RWPE2 (cell line): ENCODE measurements at regions not wholly inside any gene's neighbourhood (a gene's known extent, or its start where the extent isn't known, plus 50 kb on each side); places are given as distances from the start of the nearest gene placed in this dataset.
A peak's percentile ranks its signal among the peaks of the same experiment; 100 is the strongest.

Experiments used
- ATAC-seq: fragments of 200-7000 bp; cut with Tn5 transposase; 3 replicates; pipeline ENCODE4 v1.9.1; 2021; ENCODE audit warnings: low read depth
- DNase-seq: peaks from one replicate; pipeline ENCODE4 v3.0.0-alpha.2; 2020; ENCODE audit warnings: low spot score
- H3K27ac ChIP-seq: fragments of 450-650 bp; 2 replicates; pipeline ENCODE4 v1.5.1; 2017; ENCODE audit warnings: mild to moderate bottlenecking; ENCODE audit not compliant: poor library complexity, severe bottlenecking
- H3K27me3 ChIP-seq: fragments of 250-450 bp; sonication (Bioruptor Pico); 2 replicates; pipeline ENCODE4 v1.5.1; 2021; ENCODE audit warnings: mild to moderate bottlenecking, moderate library complexity; ENCODE audit not compliant: insufficient read depth, poor library complexity, severe bottlenecking
- H3K36me3 ChIP-seq: fragments of 250-450 bp; sonication (Bioruptor Pico); 2 replicates; pipeline ENCODE4 v1.5.1; 2020; ENCODE audit warnings: low read depth, mild to moderate bottlenecking, moderate library complexity
- H3K4me1 ChIP-seq: fragments of 250-450 bp; sonication (Bioruptor Pico); 2 replicates; pipeline ENCODE4 v1.5.1; 2021; ENCODE audit warnings: mild to moderate bottlenecking, moderate library complexity; ENCODE audit not compliant: insufficient read depth, poor library complexity, severe bottlenecking
- H3K4me3 ChIP-seq: fragments of 250-450 bp; sonication (Bioruptor Pico); 2 replicates; pipeline ENCODE4 v1.5.1; 2021; ENCODE audit warnings: mild to moderate bottlenecking, moderate library complexity; ENCODE audit not compliant: severe bottlenecking
- H3K9me3 ChIP-seq: fragments of 250-450 bp; sonication (Bioruptor Pico); 2 replicates; pipeline ENCODE4 v1.5.1; 2021; ENCODE audit warnings: mild to moderate bottlenecking, moderate library complexity; ENCODE audit not compliant: severe bottlenecking
- CTCF ChIP-seq: fragments of 450-650 bp; IDR thresholded peaks from one replicate; pipeline ENCODE4 v1.5.1; 2017; ENCODE audit warnings: mild to moderate bottlenecking, moderate library complexity; ENCODE audit not compliant: poor library complexity, severe bottlenecking

DNA sequence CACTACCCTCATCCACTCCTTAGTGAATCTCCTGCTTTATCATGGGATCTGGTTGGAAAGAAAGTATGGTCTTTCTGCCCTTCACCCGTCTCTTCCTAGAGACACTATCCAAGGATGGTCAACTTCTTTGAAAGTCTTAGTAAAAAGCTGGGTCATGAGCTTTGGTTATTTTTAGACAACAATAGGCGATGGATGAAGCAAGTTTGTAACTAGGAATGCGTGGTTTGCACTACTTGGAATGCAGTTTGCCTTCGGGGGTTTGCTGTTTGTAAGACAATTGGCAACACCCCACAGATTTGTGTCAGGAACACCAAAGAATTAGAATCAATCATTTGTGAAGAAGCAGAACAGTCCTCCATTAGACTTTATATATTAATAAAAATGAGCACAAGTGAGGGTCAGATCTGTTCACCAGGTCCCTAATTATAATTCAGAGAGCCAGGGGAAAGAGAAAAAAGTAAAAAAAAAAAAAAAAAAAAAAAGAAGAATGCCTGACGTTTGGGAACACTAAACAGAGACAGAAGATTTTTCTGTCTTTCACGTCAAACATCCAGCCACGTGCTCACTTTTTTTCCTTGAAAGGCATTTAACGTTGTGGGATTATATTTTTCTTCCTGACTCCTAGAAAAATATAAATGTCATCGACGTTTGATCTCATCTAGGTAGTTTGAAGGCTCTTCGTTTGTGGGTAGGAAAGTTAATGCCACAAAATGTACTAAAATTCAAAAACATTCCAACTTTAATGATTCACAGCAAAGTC is 60.7 kb upstream of the BTG3 start:
- no peak for TF ChIP-seq CTCF

DNA sequence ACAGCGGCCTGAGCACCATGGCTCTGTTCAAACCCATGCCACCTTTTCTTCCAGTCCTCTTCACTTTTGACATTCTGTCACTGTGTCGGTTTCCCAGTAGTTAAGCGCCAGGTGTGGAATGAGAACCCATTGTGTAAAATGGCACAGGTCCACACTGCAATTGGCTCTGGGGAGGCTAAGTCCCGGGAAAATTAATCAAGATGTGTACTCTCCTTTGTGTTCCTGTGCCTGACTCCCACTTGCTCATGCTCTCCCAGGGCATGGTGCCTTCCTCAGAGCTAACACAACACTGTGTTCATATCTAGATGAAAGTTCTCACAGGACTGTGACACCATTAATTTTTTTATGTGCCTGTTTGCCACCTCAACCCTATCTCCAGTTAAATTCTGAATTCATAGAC is 59.0 kb upstream of the BTG3 start:
- Histone ChIP-seq H3K36me3 (no peaks in the 10 kb centered on the region), H3K27ac (no peak overlapping the region), H3K27me3 (no peaks in the 10 kb centered on the region), H3K4me3 (no peak overlapping the region), H3K9me3 (no peaks in the 10 kb centered on the region), H3K4me1 (peaks cover 6% of the 10 kb centered on the region)
- no peak for TF ChIP-seq CTCF
- DNase-seq (no peak), ATAC-seq (no peak)

More for the DNA sequence above, 60.7 kb upstream of the BTG3 start:
- H3K27ac ChIP-seq: no peak overlapping the region
- no peaks in the 10 kb centered on the region for H3K36me3 ChIP-seq
- H3K4me3 ChIP-seq: no peak overlapping the region
- no peaks in the 10 kb centered on the region for H3K27me3 ChIP-seq
- H3K9me3 ChIP-seq: no peaks in the 10 kb centered on the region
- H3K4me1 ChIP-seq: no peaks in the 10 kb centered on the region
- ATAC-seq: peak; percentile 71
- no peak for DNase-seq

DNA sequence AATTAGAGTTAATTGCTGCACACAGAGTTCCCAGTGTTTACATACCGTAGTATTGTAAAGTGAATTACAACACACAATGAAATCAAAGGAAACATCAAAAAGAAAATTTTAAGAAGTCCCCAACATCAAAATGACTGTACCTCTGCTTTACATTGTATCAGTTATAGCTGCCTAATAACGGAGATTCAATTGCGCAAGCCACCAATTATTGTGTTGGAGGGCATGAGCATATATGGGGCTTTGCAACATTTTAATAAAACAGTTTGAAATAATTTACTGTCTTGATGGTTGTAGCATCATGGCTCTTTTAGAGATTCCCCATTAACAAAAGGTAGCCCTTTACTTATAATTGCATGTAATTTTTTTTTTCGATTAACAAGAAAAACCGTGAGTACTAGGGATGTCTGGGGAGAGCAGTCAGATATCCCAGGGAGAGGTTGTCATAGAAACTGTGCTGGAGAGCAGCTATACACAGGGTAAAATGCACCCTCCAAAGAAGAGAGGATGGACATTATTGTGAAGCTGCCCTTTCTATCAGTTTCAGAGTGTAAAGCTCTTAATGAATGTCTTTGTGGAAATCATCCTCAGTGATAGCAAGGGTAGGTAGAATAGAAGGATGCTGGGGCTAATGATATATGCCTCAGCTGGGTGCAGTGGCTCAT is 55.9 kb upstream of the BTG3 start:
- Histone ChIP-seq H3K27me3 (no peaks in the 10 kb centered on the region), H3K4me3 (no peak overlapping the region), H3K27ac (no peak overlapping the region), H3K36me3 (no peaks in the 10 kb centered on the region), H3K4me1 (peaks cover 6% of the 10 kb centered on the region), H3K9me3 (no peaks in the 10 kb centered on the region)
- ATAC-seq: no peak
- TF ChIP-seq CTCF: no peak
- no peak for DNase-seq

DNA sequence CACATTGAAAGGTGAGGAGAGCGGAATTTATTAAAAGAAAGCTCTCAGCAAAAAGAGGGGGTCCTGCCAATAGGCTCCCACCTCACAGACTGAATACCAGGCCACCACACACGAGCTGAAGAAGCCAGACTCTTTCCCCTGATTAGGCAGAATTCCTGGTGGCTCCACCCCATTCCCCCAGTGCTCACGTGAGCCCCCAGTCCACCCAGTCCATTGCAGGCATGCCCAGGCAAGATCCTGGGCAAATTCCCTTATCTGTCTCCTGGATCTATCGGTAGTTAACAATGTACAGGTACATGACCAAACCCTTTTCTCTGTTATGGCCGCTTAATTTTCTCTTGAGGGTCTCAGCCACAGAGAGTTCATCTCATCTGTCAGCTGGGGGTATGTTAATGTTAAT is 54.6 kb upstream of the BTG3 start:
- Histone ChIP-seq H3K9me3 (no peaks in the 10 kb centered on the region), H3K27me3 (no peaks in the 10 kb centered on the region), H3K4me1 (peaks cover 6% of the 10 kb centered on the region), H3K36me3 (no peaks in the 10 kb centered on the region), H3K4me3 (no peak overlapping the region), H3K27ac (no peak overlapping the region)
- no peak for TF ChIP-seq CTCF
- DNase-seq: no peak
- peak; percentile 66 for ATAC-seq
